ENCODE measurements at regions not wholly inside any gene's neighbourhood (a gene's known extent, or its start where the extent isn't known, plus 50 kb on each side); places are given as distances from the start of the nearest gene placed in this dataset.

DNA sequence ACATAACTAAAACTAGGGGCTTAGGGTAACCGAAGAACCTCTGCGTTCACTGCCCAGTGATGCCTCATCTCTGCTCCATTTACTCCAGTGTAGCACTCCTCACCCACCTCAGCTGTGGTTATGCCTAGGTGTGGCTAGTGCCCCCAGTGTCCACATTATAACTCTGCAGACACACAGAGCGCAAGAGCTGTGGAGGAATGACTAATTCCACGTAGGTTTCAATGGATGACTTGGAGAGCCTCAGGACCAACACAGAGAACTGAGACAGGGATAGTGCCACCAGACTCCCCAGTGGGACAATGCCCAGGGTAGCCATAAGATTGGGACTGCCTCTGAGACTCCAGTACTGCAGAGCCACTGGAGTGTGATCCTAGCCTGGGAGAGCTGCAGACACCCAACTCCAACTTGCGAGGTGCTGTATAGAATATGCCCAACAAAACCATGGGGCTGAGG lies 542.4 kb upstream of the DIPK2B start:
- no peak for DNase-seq (ENCODE audit: low spot score)
- no peak for TF ChIP-seq CTCF (IDR thresholded peaks at IDR 0.05)
- H3K27ac ChIP-seq: no peak overlapping the region
- H3K4me3 ChIP-seq: no peak overlapping the region

DNA sequence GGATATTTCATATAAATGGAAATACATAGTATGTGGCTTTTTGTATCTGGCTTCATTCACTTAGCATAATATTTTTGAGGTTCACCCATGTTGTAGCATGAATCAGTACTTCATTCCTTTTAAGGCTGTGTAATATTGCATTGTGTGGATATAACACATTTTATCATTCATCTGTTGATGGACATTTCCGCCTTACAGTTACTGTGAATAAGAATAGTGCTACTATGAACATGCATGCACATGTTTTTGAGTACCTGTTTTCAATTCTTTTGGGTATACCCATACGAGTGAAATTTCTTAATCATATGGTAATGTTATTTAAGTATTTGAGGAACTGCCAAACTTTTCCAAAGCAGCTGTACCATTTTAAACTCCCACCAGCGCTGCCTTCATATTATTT lies 539.6 kb upstream of the DIPK2B start:
- no peak for TF ChIP-seq CTCF (IDR thresholded peaks at IDR 0.05)
- no peak for DNase-seq (ENCODE audit: low spot score)
- no peak overlapping the region for H3K27ac ChIP-seq
- H3K4me3 ChIP-seq: no peak overlapping the region

GRCh38 chrX:45735571-45735970 lies 534.9 kb upstream of the DIPK2B start:
- no peak for TF ChIP-seq CTCF (IDR thresholded peaks at IDR 0.05)
- DNase-seq (ENCODE audit: low spot score): no peak
- Histone ChIP-seq H3K27ac (no peak overlapping the region), H3K4me3 (no peak overlapping the region)

DNA sequence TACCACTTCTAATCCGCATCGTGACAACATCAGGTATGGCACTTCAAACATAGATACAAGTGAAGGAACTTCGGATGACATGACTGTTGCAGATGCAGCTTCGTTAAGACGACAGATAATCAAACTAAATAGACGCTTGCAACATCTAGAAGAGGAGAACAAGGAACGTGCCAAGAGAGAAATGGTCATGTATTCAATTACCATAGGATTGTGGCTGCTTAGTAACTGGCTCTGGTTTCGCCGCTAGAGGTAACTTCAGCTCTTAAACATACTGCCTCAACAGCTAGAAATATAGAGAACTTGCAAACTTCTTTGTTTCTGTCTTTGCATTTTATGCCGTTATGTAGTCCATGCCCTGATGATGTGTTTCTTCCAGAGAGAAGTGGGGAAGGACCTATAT lies 530.8 kb upstream of the DIPK2B start:
- H3K27ac ChIP-seq: no peak overlapping the region
- no peak overlapping the region for H3K4me3 ChIP-seq
- no peak for TF ChIP-seq CTCF (IDR thresholded peaks at IDR 0.05)
- DNase-seq (ENCODE audit: low spot score): no peak

GRCh38 chrX:45727761-45728160 lies 527.1 kb upstream of the DIPK2B start:
- Histone ChIP-seq H3K27ac (no peak overlapping the region), H3K4me3 (no peak overlapping the region)
- no peak for TF ChIP-seq CTCF (IDR thresholded peaks at IDR 0.05)
- DNase-seq (ENCODE audit: low spot score): no peak

- H3K27ac ChIP-seq: no peak overlapping the region
- no peak overlapping the region for H3K4me3 ChIP-seq
- no peak for DNase-seq (ENCODE audit: low spot score)
- no peak for TF ChIP-seq CTCF (IDR thresholded peaks at IDR 0.05)
Observed at GRCh38 chrX:45722471-45722870, 521.8 kb upstream of the DIPK2B start.

- Histone ChIP-seq H3K4me3 (no peak overlapping the region), H3K27ac (no peak overlapping the region)
- DNase-seq (ENCODE audit: low spot score): no peak
- TF ChIP-seq CTCF (IDR thresholded peaks at IDR 0.05): no peak
Observed at GRCh38 chrX:45719751-45720501, 519.2 kb upstream of the DIPK2B start.

Data from coronary artery (tissue), 2 donors.